GM12878 (cell line): ENCODE measurements at regions not wholly inside any gene's neighbourhood (a gene's known extent, or its start where the extent isn't known, plus 50 kb on each side); places are given as distances from the start of the nearest gene placed in this dataset.

ENCODE experiments used
- ATAC-seq: fragments of 200-7000 bp; cut with Tn5 transposase; 3 replicates; pipeline ENCODE4 v1.9.1; 2020; ENCODE audit warnings: mild to moderate bottlenecking, moderate library complexity
- BruUV-seq: library from RNA; stranded (reverse); fragments of 400-500 nt; replicated peaks from 2 replicates; lab custom pipeline; 2021; lab: Mats Ljungman, UMichigan
- CTCF ChIA-PET: fragments of 300-600 bp; sonication (Branson Sonifier 250); formaldehyde crosslinking; extraction: SDS; loops from one replicate; lab custom pipeline; 2021; ENCODE audit warnings: inconsistent platforms; lab: Yijun Ruan, JAX
- POLR2A ChIA-PET: fragments of 350-600 bp; formaldehyde crosslinking; extraction: SDS; loops from one replicate; lab custom pipeline; 2021; ENCODE audit warnings: inconsistent platforms; lab: Charles Lee
- RAD21 ChIA-PET: fragments of 300-600 bp; sonication (Branson Sonifier 250); formaldehyde crosslinking; loops from one replicate; lab custom pipeline; 2023; ENCODE audit warnings: antibody characterized with exemption; ENCODE audit not compliant: unreplicated experiment; lab: Charles Lee
- SMC1A ChIA-PET: fragments of 300-600 bp; sonication (Branson Sonifier 250); formaldehyde crosslinking; loops from one replicate; lab custom pipeline; 2023; ENCODE audit not compliant: unreplicated experiment, uncharacterized antibody; lab: Charles Lee
- DNase-seq: peaks from one replicate; pipeline ENCODE4 v3.0.0-alpha.2; 2011; ENCODE audit warnings: low read depth, low spot score
- FAIRE-seq: peaks from 3 replicates; lab custom pipeline; 2011; peaks lifted over from hg19 to GRCh38; lab: Jason Lieb, UNC
- H2AFZ ChIP-seq: 2 replicates; pipeline ENCODE4 v1.6.0; 2011; ENCODE audit warnings: low read depth, low read length, control low read depth; ENCODE audit not compliant: control insufficient read depth
- H3K27ac ChIP-seq: 2 replicates; pipeline ENCODE4 v1.5.1; 2011; ENCODE audit warnings: control low read depth; ENCODE audit not compliant: control insufficient read depth, insufficient read depth
- H3K27me3 ChIP-seq, 2 experiments: replicated peaks in 1 of 2; 2 replicates each; pipeline versions ENCODE4 v1.6.0 to v1.6.1; 2011; ENCODE audit warnings: low read length in 1 of 2; ENCODE audit not compliant: control insufficient read depth in 2 of 2, insufficient read depth in 2 of 2
- H3K36me3 ChIP-seq, 2 experiments: 2 replicates each; pipeline ENCODE4 v1.5.1; 2011; ENCODE audit warnings: low read length in 1 of 2; ENCODE audit not compliant: control insufficient read depth in 2 of 2, insufficient read depth in 2 of 2
- H3K4me1 ChIP-seq: 2 replicates; pipeline ENCODE4 v1.6.1; 2011; ENCODE audit warnings: mild to moderate bottlenecking, low read length, moderate library complexity, mixed read lengths; ENCODE audit not compliant: control insufficient read depth, insufficient read depth
- H3K4me2 ChIP-seq: 2 replicates; pipeline ENCODE4 v1.6.0; 2011; ENCODE audit warnings: control low read depth; ENCODE audit not compliant: control insufficient read depth, insufficient read depth
- H3K4me3 ChIP-seq: fragments of 200-600 bp; sonication (generic); 2 replicates; pipeline ENCODE4 v1.5.1; 2016
- H3K79me2 ChIP-seq: 2 replicates; pipeline ENCODE4 v1.6.0; 2011; ENCODE audit warnings: low read length; ENCODE audit not compliant: control insufficient read depth, insufficient read depth
- H3K9ac ChIP-seq: 2 replicates; pipeline ENCODE4 v1.8.0; 2011; ENCODE audit warnings: low read length, control low read depth, mixed read lengths; ENCODE audit not compliant: control insufficient read depth, insufficient read depth
- H3K9me3 ChIP-seq: replicated peaks from 3 replicates; pipeline ENCODE4 v1.5.1; 2011; ENCODE audit warnings: mild to moderate bottlenecking, low read length; ENCODE audit not compliant: control insufficient read depth, insufficient read depth
- H4K20me1 ChIP-seq: 2 replicates; pipeline ENCODE4 v1.6.0; 2011; ENCODE audit not compliant: control insufficient read depth, insufficient read depth
- EED ChIP-seq: sonication (generic); IDR thresholded peaks from 2 replicates; pipeline ENCODE4 v1.6.1; 2016; ENCODE audit warnings: antibody characterized with exemption, low read depth
- NFYB ChIP-seq: IDR thresholded peaks from 2 replicates; pipeline ENCODE4 v1.6.1; 2011; ENCODE audit warnings: low read depth, mild to moderate bottlenecking, low read length, improper control_type of control experiment, moderate library complexity; ENCODE audit not compliant: insufficient read depth
- WGBS: methylation state at CpG from one replicate; pipeline ENCODE4 v1.1.6; 2016; ENCODE audit warnings: low lambda C conversion rate; ENCODE audit not compliant: insufficient replicate concordance, insufficient coverage; ENCODE audit errors: missing lambda C conversion rate; 5-methylcytosine and 5-hydroxymethylcytosine counted together
- in situ Hi-C: fragments of 300-500 bp; cut with MboI; formaldehyde crosslinking; loops from 9 replicates; pipeline ENCODE4 v1.14.3; 2018; ENCODE audit warnings: mixed read lengths
- intact Hi-C: fragments of 100-400 bp; cut with micrococcal nuclease; formaldehyde crosslinking; loops from one replicate; pipeline ENCODE4 v1.14.2; 2022; ENCODE audit not compliant: unreplicated experiment
- TF ChIP-seq, protein P1 (sequence below), 3 experiments: IDR thresholded peaks in 2 of 3; conservative IDR thresholded peaks in 1 of 3; 2 replicates each; pipeline ENCODE4 v1.5.1; 2011; ENCODE audit warnings: low read depth in 3 of 3, low read length in 3 of 3, mild to moderate bottlenecking in 3 of 3, control low read depth in 2 of 3, moderate library complexity in 2 of 3, inconsistent platforms in 1 of 3, mixed read lengths in 1 of 3; ENCODE audit not compliant: control insufficient read depth in 2 of 3, insufficient read depth in 1 of 3; ENCODE audit errors: extremely low read depth in 1 of 3

DNA sequence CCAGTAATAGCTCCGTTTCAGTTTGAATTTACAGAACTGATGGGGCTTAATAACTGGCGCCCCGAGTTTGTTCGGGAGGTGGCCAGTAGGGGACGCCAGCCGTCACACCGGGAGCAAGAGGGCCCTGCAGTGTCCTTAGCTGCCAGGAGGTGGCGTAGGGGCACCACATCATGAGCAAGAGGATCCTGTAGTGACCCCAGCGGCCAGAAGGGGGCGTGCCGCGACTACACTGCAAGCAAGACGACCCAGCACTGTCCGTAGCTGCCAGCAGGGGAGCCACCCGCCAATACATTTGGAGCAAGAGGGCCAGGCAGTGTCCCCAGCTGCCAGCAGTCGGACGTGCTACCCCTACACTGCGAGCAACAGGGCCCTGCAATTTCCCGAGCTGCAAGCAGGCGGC is 663.7 kb upstream of the B3GAT1 start:
- ATAC-seq (peak; percentile 55), DNase-seq (no peak), FAIRE-seq (no peak)
- 55% methylated on average over 20 of the region's 20 CpGs for WGBS
- Histone ChIP-seq H3K79me2 (no peaks in the 10 kb centered on the region), H3K27me3 (no peaks in the 10 kb centered on the region), H3K27ac (no peak overlapping the region), H4K20me1 (no peaks in the 10 kb centered on the region), H3K9me3 (no peaks in the 10 kb centered on the region; the same call in 2 of the 3 replicates), H3K36me3 (no peaks in the 10 kb centered on the region), H2AFZ (no peak overlapping the region), H3K4me2 (no peak overlapping the region), H3K4me3 (no peak overlapping the region), H3K4me1 (no peaks in the 10 kb centered on the region), H3K9ac (no peak overlapping the region)
- intact Hi-C loops (no loop called here), in situ Hi-C loops (no loop called here)
- no TSS peak for BruUV-seq
- ChIA-PET POLR2A (no interaction called here), SMC1A (no interaction called here), CTCF (interaction anchor here (1.0 kb wide), 1 partner anchor 16 kb away, joined by 3 read pairs; no protein-coding TSS in a partner anchor), RAD21 (no interaction called here)
- TF ChIP-seq, protein P1, sequence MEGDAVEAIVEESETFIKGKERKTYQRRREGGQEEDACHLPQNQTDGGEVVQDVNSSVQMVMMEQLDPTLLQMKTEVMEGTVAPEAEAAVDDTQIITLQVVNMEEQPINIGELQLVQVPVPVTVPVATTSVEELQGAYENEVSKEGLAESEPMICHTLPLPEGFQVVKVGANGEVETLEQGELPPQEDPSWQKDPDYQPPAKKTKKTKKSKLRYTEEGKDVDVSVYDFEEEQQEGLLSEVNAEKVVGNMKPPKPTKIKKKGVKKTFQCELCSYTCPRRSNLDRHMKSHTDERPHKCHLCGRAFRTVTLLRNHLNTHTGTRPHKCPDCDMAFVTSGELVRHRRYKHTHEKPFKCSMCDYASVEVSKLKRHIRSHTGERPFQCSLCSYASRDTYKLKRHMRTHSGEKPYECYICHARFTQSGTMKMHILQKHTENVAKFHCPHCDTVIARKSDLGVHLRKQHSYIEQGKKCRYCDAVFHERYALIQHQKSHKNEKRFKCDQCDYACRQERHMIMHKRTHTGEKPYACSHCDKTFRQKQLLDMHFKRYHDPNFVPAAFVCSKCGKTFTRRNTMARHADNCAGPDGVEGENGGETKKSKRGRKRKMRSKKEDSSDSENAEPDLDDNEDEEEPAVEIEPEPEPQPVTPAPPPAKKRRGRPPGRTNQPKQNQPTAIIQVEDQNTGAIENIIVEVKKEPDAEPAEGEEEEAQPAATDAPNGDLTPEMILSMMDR (IDR thresholded peaks at IDR 0.05 in 2 of 3, conservative IDR thresholded peaks at IDR 0.05 in 1 of 3; ENCODE audit: control insufficient read depth in 2 of 3, extremely low read depth in 1 of 3, insufficient read depth in 1 of 3, low read depth in 3 of 3, low read length in 3 of 3): peak; percentile 15 to 46 (median 44)
- no peak for TF ChIP-seq NFYB

DNA sequence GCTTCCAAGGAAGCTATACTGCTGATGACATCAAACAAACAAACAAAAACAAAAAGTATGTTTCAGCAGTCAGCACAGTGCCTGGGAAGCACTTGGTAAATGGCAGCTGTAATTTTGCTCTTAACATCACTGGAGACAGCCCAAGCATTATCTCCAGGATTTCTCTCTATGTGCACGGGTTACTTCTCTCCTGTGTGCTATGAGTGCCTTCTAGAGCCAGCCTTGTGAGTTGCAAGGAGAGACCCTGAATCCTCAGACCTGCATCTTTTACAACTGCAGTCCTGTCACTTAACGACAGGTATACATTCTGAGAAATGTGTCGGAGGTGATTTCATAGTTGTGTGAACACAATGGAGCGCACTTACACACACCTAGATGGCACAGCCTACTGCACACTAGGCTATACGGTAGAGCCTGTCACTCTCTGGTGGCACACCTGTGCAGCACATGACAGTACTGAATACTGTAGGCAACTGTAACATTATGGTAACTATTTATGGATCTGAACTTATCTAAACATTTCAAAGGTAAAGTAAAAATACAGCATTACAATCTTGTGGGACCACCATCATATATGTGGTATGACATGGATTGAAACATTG is 662.5 kb upstream of the B3GAT1 start:
- no peaks in the 10 kb centered on the region for H4K20me1 ChIP-seq
- H3K79me2 ChIP-seq: no peaks in the 10 kb centered on the region
- ChIA-PET RAD21 (no interaction called here), POLR2A (no interaction called here), SMC1A (no interaction called here)
- H3K36me3 ChIP-seq: no peaks in the 10 kb centered on the region
- no peak for DNase-seq
- no peaks in the 10 kb centered on the region; the same call in 2 of the 3 replicates for H3K9me3 ChIP-seq
- no peak overlapping the region for H3K27ac ChIP-seq
- 59% methylated on average over 5 of the region's 5 CpGs for WGBS
- BruUV-seq: no TSS peak
- H3K4me2 ChIP-seq: no peak overlapping the region
- no peaks in the 10 kb centered on the region for H3K27me3 ChIP-seq
- TF ChIP-seq EED: no peak
- TF ChIP-seq, protein P1 (IDR thresholded peaks at IDR 0.05 in 2 of 3, conservative IDR thresholded peaks at IDR 0.05 in 1 of 3; ENCODE audit: control insufficient read depth in 2 of 3, extremely low read depth in 1 of 3, insufficient read depth in 1 of 3, low read depth in 3 of 3, low read length in 3 of 3): 0 out of 6 replicates have a peak, but pooled peaks of 1 of the 3 experiments have one; percentile 0
- TF ChIP-seq, all 136 proteins: peak for 1
- intact Hi-C loops: no loop called here
- in situ Hi-C loops: no loop called here
- no peaks in the 10 kb centered on the region for H3K4me1 ChIP-seq
- H2AFZ ChIP-seq: no peak overlapping the region
- FAIRE-seq: no peak
- CTCF ChIA-PET: no interaction called here
- no peak overlapping the region for H3K9ac ChIP-seq
- ATAC-seq: no peak
- H3K4me3 ChIP-seq: no peak overlapping the region
